Limb (tissue), 2 donors: ENCODE measurements at regions not wholly inside any gene's neighbourhood (a gene's known extent, or its start where the extent isn't known, plus 50 kb on each side); places are given as distances from the start of the nearest gene placed in this dataset.

Experiments used
- DNase-seq, 2 donors: peaks; one replicate each; pipeline ENCODE4 v3.0.0-alpha.2; 2016; ENCODE audit errors: extremely low spot score in 2 of 2

DNA sequence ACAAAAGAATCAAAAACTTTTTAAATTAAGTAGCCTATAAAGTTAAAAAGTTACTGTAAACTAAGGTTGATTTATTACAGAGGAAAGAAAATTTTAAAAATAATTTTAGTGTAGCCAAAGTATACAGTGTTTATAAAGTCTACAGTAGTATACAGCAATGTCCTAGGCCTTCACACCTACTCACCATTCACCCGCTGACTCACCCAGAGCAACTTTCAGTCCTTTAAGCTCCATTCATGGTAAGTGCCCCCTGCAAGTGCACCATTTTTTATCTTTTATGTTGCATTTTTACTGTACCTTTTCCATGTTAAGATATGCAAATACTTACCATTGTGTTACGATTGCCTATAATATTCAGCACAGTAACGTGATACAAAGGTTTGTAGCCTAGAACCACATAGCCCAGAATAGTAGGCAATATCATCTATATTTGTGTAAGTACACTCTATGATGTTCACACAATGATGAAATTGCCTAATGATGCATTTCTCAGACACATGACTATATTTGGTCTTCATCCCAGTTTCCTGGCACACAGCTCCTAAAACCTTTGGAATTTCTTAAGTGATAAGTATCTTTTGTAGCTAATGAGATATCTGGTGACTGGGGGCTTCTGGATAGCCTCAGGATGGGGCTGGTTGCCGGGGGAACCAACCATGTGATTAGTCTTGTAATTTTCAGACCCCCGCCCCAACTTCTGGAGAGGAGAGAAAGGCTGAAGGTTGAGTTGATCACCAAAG, 111.0 kb downstream of the MRPL14 start:
- no peak for DNase-seq

DNA sequence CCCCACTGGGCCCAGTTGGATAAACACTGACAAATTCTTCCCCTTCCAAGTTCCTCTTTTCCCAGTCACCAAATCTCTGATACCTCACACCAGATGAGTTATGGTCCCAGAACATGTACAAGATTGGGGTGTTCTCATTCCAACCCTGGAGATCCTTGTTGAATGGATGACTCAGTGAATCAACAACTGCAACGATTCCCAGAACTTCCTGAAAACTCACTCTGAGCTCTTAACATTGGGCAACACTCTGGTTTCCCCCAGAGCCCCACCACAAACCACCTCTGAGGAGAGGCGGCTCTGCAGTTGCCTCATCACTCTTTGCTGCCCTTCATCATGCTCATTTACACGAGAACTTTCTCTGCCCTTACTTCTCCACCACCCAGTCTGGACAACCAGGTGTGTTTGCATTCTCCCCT, 115.2 kb downstream of the MRPL14 start:
- peak in 1 of 2 donors; percentile 24 for DNase-seq

GRCh38 chr6:44011350-44011920, 115.8 kb downstream of the MRPL14 start:
- DNase-seq, result peak in 1 of 2 donors; percentile 31

DNA sequence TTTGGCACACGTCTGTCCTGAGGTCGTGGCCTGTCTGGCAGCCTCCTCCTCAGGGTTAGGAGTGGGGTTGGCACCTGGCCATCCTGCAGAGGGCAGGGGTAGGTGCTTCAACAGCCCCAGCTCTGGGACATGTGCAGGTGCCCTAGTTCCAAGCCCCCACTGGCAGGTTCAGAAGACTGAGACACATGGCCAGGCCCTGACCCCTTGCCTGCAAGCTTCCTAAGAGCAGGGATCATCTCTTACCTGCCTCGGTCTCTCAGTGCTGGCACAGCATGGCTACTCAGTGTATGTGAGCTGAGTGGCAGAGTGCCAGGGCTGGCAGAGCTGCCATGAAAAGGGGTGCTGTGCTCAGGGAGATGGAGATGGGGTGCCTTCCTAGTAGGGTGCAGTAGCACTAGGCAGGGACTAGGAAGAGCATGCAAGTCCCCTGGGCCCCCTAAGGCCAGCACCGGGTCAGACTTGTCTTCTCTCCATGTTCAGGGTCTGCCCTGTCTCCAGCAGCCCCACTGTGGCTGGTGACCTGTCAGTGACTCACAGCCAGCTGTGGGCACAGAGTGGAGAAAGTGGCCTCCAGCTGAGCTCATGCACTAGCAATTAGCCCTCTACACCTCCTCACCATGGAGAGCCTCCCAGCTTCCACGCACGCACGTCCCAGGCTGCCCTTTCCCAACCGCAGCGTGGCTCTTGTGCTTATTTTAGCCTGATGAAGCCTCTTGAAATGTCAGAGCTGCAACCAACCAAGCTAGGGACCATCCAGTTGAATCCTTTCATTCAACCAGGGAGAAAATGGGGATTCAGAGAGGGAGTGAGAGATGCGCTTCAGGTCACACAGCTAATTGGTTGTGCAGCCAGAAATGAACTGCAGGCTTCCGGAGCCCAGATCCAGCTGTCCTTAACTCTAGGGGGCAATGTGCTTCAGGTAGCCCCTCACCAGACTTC, 116.6 kb downstream of the MRPL14 start:
- DNase-seq, result peak in 1 of 2 donors; percentile 35

DNA sequence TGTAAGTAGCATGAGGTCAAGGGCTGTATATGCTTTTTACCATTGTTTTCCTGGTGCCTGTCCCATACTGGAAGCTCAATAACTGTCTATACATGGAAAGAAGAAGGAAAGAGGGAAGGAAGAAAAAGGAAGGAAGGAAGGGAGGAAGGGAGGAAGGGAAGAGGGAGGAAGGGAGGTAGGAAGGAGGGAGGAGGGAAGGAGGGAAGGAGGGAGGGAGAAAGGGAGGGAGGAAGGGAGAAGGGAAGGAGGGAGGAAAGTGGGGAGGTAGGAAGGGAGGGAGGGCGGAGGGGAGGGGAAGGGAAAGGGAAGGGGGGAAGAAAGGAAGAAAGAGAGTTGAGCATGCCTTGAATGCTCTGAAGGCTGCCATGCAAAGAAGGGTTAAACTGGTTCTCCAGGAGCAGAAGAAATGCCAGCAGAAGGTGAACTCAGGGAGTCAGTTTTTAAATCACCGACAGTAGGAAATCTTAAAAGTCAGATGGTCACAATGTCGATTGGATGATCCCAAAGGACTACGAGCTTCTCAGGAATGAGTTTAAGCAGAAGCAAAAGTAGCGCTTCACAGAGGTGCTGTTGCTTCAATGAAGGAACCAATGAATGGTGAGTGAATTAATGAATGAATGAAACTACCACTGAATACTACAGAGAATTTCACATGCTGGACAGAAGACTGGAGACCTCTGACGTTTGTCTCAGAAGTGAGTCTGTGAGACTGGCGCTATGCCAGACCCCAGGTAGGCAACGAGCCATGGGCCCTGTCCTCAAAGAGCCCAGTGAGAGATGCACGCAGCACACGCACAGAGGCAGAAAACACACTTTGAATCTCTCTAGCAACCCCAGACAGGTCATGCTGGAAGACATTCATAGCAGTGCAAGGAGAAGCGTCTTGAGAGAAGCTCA, 117.6 kb downstream of the MRPL14 start:
- DNase-seq, result peak in 1 of 2 donors; percentile 37

GRCh38 chr6:44008821-44009370, 118.4 kb downstream of the MRPL14 start:
- DNase-seq, result peak in 1 of 2 donors; percentile 20

GRCh38 chr6:44007818-44008621, 119.2 kb downstream of the MRPL14 start:
- peak in 1 of 2 donors; percentile 21 for DNase-seq

GRCh38 chr6:44006872-44007303, 120.4 kb downstream of the MRPL14 start:
- DNase-seq, result no peak

- no peak for DNase-seq
These were observed 121.0 kb downstream of the MRPL14 start for GRCh38 chr6:44006123-44006871.

DNA sequence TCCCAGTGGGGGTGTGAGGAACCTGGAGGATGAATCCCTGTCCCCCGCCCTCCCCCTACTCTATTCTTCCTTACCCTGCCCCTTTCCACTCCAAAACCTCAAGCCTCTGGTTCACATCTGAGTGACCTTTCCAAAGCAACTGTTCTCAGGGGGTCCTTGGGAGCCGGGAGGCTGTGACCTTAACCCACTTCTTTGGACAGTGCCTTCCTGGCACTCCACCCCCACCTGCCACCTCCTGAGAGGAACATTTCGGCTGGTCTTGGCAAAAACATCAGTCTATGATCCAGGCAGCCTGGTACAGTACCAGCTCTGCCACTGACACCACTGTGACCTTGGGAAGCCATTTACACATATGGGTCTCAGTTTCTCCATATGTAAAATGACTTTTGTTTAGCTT, 121.7 kb downstream of the MRPL14 start:
- DNase-seq, result no peak

DNA sequence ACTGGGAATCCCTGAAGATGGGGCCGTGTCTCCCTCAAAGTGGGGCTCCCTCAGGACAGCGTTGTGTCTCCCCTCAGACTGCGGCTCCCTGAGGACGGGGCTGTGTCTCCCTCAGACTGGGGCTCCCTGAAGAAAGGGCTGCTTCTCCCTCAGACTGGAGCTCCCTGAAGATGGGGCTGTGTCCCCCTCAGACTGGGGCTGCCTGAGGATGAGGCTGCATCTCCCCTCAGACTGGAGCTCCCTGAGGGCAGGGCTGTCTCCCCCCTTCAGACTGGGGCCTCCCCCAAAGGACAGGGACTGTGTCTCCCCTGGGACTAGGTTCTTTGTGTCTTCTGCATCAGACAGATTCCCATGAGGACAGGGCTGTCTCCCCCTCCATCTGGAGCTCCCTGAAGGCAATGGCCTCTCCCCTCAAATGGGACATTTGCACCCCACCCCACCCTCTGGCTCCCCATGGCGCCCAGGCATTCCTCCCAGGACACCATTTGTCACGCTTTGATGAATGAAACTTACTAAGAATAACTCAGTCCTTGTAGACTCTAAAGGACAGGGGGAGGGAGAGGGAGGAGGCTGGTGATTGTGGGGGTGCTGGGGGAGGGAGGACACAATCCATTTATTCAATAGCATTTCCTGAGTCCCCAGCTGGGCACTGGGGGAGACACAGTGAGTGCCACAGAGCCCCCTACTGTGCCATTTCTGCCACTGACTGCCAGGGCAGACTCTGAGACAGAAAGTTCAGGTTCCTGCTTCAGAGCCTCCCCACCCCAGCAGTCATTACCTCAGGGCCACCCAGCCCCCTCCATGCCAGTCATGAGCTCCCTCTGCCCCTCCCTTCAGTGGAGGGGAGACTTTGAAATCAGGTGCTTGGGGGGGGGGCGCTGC, 122.4 kb downstream of the MRPL14 start:
- no peak for DNase-seq

- DNase-seq, result no peak
These were observed 123.1 kb downstream of the MRPL14 start for GRCh38 chr6:44004136-44004535.

GRCh38 chr6:44003345-44004061, 123.7 kb downstream of the MRPL14 start:
- no peak for DNase-seq

DNA sequence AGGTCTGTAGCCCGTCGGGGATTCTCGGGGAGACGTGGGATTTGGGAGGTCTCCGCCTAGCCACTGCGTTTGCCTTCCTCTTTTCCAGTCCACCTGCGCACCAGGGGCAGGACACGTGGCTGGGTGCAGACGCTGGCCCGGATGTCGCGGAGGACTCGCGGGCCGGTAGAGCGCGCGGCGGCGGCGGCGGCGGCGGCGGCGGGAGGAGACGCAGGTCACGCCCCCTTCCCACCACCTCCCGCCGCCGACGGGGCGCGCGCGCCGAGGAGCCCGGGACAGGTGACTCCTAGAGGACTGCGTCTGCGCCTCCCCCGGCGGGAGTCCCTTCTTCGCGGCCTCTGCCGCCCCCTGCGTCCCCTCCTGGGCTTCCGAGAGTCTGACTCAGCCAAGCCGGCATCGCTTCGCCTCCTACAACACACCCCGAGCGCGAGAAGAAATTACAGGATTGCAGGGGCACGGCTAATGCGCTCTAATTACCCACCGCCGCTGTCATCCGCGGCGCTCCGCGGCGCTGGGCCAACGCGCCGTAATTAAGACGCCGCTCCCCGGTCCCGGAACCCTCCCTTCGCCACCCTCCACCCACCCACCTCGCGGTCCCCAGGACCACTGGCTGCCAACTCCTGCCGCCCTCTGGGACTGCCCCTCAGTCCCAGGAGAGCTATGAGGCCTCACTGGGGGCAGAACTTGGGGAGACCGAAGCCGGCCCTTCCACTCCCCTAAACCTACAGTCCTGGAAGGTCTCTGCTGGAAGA, 124.5 kb downstream of the MRPL14 start:
- DNase-seq, result peak in 1 of 2 donors; percentile 81

DNA sequence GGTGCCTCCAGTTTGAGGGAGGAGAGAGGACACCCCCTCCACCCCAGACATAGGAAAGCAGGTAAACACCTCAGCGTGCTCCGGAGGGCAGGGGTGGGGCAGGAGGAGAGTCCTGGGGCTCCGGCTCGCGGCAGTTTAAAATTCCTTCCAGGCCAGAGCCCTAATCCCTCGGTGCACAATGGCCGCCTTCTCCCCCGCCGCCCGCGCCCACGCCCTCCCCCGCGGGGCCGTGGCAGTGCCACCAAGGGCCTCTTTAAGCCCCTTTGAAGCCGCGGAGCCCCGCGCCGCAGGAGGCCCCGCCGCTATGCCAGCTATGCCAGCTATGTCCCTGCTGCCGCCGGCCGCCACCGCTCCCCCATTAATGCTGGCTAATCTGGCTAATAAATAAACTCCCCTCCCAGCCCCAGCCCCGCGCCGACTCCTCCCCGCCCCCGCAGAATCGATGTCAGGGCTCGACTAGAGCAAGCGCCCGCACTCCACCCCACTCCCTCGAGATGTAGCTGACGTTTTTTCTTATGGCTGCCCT, 125.1 kb downstream of the MRPL14 start:
- no peak for DNase-seq

DNA sequence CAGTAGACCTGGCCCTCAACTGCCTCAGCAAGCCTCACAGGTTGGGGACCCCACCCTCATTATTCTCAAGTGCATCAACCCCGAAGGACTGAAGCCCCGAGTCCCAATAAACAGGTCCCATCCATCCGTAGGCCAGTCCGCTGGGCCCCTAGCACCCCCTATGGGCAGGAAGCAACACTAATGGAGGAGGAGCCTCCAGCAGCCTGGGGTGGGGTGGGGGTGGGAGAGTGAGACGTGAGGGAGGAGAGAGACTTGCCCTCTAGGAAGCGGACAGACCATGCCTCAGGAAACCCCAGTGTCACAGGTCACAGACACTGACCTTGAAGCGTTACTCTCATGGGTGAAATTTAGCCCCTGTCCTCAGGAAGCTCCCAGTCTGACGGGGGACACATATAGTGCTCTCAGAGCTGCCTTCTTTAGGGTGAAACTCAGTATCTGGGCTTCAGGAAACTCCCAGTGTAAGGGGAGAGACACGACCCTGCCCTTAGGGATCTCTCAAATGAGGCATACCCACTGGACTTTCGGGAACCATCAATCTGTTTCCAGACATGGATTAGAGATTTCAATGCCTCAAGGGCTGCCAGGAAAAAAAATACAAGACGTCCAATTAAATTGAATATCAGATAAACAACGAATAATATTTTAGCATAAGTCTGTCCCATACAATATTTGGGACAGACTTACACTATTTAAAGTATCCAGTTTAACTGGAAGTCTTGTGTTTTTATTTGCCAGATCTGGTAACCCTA, 125.8 kb downstream of the MRPL14 start:
- peak in 1 of 2 donors; percentile 54 for DNase-seq
